Gastrocnemius medialis (tissue), 4 donors: ENCODE measurements at regions not wholly inside any gene's neighbourhood (a gene's known extent, or its start where the extent isn't known, plus 50 kb on each side); places are given as distances from the start of the nearest gene placed in this dataset.

Experiments used
- ATAC-seq, 2 donors: fragments of 150-250 bp; one replicate each; pipeline ENCODE4 v1.9.1; 2016
- DNase-seq, 2 donors: peaks; one replicate each; pipeline ENCODE4 v3.0.0-alpha.2; 2019
- H3K27ac ChIP-seq, 4 donors: fragments of 200-600 bp; sonication (generic); 1 replicate in 1 of 4; 2 replicates in 3 of 4; pipeline ENCODE4 v1.5.1; 2016 to 2018; ENCODE audit warnings: mild to moderate bottlenecking in 2 of 4, moderate library complexity in 1 of 4
- H3K27me3 ChIP-seq, 3 donors: fragments of 200-600 bp; sonication (generic) in 2 of 3; 1 replicate in 1 of 3; 2 replicates in 2 of 3; pipeline versions ENCODE4 v1.5.1 to v1.6.0; 2016 to 2019; ENCODE audit warnings: mild to moderate bottlenecking in 1 of 3, moderate library complexity in 1 of 3
- H3K36me3 ChIP-seq, 2 donors: fragments of 200-600 bp; sonication (generic) in 1 of 2; one replicate each; pipeline ENCODE4 v1.5.1; 2017 to 2018
- H3K4me1 ChIP-seq, 2 donors: fragments of 200-600 bp; sonication (generic) in 1 of 2; one replicate each; pipeline ENCODE4 v1.5.1; 2016 to 2017; ENCODE audit warnings: mild to moderate bottlenecking in 2 of 2
- H3K4me3 ChIP-seq, 4 donors: fragments of 200-600 bp; sonication (generic) in 3 of 4; 1 replicate in 1 of 4; 2 replicates in 3 of 4; pipeline ENCODE4 v1.5.1; 2016 to 2019; ENCODE audit warnings: mild to moderate bottlenecking in 2 of 4
- H3K9me3 ChIP-seq, 3 donors: fragments of 200-600 bp; sonication (generic) in 2 of 3; 1 replicate in 1 of 3; 2 replicates in 2 of 3; pipeline ENCODE4 v1.5.1; 2016 to 2019
- POLR2A ChIP-seq, 2 donors: fragments of 450-650 bp; IDR thresholded peaks; one replicate each; pipeline ENCODE4 v1.6.1; 2017; ENCODE audit warnings: antibody characterized with exemption in 2 of 2, mild to moderate bottlenecking in 2 of 2, moderate library complexity in 2 of 2
- in situ Hi-C, 4 donors: fragments of 200-750 bp; cut with MboI; loops; one replicate each; pipeline versions ENCODE4 v1.15.0 to v1.8.0; 2017; ENCODE audit warnings: low sequenced_read_pairs in 4 of 4
- intact Hi-C: fragments of 100-400 bp; cut with DNase I; formaldehyde crosslinking; loops from one replicate; pipeline ENCODE4 v1.15.1; 2023; ENCODE audit warnings: low total_unique reads
- TF ChIP-seq, protein P1 (sequence below), 5 experiments: fragments of 450-650 bp in 3 of 5; fragments of 200-600 bp in 2 of 5; sonication (generic) in 2 of 5; IDR thresholded peaks in 4 of 5; conservative IDR thresholded peaks in 1 of 5; 1 replicate in 4 of 5; 2 replicates in 1 of 5; pipeline ENCODE4 v1.5.1; 2016 to 2019; ENCODE audit warnings: antibody characterized with exemption in 5 of 5, mild to moderate bottlenecking in 3 of 5, moderate library complexity in 3 of 5

DNA sequence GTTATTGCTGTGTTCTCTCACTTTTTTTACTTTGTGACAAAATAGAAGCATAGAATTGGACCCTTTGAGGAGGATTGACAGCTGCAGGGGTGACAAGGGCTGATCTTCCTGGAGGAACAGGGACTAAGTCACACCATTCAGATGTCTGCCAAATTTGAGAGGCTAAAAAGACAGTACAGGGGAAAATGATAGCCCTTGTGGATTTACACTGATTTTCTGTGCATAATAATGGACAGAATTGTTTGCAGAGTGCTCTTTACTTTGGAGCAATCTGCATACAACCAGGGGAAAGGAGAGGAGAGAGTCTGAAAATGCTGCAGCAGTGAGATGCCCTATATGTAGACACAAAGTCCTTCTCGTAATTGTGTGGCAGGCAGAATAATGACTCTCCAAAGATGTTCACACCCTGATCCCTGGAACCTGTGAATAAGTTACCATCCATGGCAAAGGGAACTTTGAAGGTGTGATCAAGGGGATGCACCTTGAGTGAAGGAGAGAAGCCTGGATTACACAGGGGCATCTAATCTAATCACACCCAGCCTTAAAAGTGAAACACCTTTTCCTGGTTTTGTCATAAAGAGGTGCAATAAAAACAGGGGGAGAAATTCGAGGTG is 221.4 kb upstream of the CPHXL start:
- Histone ChIP-seq H3K36me3 (no peaks in the 10 kb centered on the region), H3K27me3 (no peaks in the 10 kb centered on the region), H3K4me3 (no peak overlapping the region), H3K4me1 (no peaks in the 10 kb centered on the region), H3K9me3 (no peaks in the 10 kb centered on the region), H3K27ac (no peak overlapping the region)
- no peak for ATAC-seq
- DNase-seq = no peak
- intact Hi-C loops (no loop called here), in situ Hi-C loops (no loop called here)
- TF ChIP-seq POLR2A (IDR thresholded peaks at IDR 0.05) = no peak
- TF ChIP-seq, protein P1, sequence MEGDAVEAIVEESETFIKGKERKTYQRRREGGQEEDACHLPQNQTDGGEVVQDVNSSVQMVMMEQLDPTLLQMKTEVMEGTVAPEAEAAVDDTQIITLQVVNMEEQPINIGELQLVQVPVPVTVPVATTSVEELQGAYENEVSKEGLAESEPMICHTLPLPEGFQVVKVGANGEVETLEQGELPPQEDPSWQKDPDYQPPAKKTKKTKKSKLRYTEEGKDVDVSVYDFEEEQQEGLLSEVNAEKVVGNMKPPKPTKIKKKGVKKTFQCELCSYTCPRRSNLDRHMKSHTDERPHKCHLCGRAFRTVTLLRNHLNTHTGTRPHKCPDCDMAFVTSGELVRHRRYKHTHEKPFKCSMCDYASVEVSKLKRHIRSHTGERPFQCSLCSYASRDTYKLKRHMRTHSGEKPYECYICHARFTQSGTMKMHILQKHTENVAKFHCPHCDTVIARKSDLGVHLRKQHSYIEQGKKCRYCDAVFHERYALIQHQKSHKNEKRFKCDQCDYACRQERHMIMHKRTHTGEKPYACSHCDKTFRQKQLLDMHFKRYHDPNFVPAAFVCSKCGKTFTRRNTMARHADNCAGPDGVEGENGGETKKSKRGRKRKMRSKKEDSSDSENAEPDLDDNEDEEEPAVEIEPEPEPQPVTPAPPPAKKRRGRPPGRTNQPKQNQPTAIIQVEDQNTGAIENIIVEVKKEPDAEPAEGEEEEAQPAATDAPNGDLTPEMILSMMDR (IDR thresholded peaks at IDR 0.05 in 4 of 5, conservative IDR thresholded peaks at IDR 0.05 in 1 of 5) = no peak

DNA sequence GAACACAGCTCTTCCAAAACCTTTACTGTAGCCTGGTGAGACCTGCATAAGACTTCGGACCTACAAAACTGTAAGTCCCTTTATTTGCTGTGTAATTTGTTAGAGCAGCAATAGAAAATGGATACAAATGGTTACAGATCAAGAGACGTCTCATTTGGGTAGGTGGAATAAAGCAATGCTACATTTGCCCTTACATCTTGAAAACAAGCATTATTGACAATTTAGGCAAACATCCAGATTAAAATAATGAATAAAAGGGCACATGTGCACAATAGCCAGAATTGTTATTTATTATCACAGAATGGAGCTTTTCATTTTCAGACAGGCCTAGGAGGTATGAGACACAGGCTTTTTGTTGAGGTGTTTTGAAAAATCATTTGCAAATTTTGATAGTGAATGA is 222.2 kb upstream of the CPHXL start:
- no peaks in the 10 kb centered on the region for H3K9me3 ChIP-seq
- no peaks in the 10 kb centered on the region for H3K27me3 ChIP-seq
- H3K27ac ChIP-seq = no peak overlapping the region
- no peak overlapping the region for H3K4me3 ChIP-seq
- in situ Hi-C loops (no loop called here), intact Hi-C loops (no loop called here)
- no peaks in the 10 kb centered on the region for H3K36me3 ChIP-seq
- TF ChIP-seq, protein P1 (IDR thresholded peaks at IDR 0.05 in 4 of 5, conservative IDR thresholded peaks at IDR 0.05 in 1 of 5) = no peak
- no peak for TF ChIP-seq POLR2A (IDR thresholded peaks at IDR 0.05)
- DNase-seq (no peak), ATAC-seq (no peak)
- H3K4me1 ChIP-seq = no peaks in the 10 kb centered on the region

DNA sequence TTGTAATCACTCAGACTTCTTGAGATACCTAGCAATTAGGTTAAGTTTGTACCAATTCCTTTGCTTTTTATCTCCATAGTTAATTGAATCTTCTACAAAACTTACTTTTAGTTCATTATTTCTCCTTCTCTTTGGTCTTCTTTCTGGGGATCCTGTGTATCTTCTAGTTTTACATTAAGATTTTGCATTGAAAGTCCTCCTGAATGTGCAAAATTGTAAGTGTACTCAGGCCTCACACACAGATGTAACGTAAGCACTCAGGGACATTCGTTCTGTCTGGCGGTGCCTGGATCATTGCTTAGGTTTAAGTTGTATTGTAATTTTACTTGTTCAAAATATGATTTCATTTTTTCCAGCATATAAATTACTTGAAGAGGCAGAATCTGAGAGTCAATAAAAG is 222.6 kb upstream of the CPHXL start:
- Histone ChIP-seq H3K36me3 (no peaks in the 10 kb centered on the region), H3K4me1 (no peaks in the 10 kb centered on the region), H3K9me3 (no peaks in the 10 kb centered on the region), H3K4me3 (no peak overlapping the region), H3K27me3 (no peaks in the 10 kb centered on the region), H3K27ac (no peak overlapping the region)
- TF ChIP-seq, protein P1 (IDR thresholded peaks at IDR 0.05 in 4 of 5, conservative IDR thresholded peaks at IDR 0.05 in 1 of 5) = no peak
- no peak for TF ChIP-seq POLR2A (IDR thresholded peaks at IDR 0.05)
- in situ Hi-C loops (no loop called here), intact Hi-C loops (no loop called here)
- ATAC-seq (no peak), DNase-seq (no peak)

DNA sequence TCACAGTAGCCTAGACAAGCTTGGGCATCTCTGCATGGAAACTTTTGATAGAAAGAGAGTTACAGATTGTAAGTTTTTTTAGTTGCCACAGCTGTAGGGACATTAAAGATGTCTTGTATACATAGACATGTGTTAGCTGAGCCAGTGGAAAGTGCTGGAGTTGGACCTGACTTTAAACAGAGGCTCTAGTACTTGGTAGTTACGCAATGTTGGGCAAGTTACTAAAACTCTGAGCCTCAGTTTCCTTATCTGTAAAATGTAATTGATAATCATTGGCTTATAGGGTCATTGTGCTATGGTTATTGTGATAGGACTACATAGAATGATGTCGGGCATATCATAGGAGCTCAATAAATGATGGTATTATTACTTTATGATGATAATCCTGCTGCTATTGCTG is 225.8 kb upstream of the CPHXL start:
- in situ Hi-C loops = no loop called here

More for the DNA sequence above, 225.8 kb upstream of the CPHXL start:
- no peaks in the 10 kb centered on the region for H3K27me3 ChIP-seq
- intact Hi-C loops = no loop called here
- H3K27ac ChIP-seq = no peak overlapping the region
- H3K4me3 ChIP-seq = no peak overlapping the region
- no peaks in the 10 kb centered on the region for H3K4me1 ChIP-seq
- no peak for DNase-seq
- no peak for TF ChIP-seq POLR2A (IDR thresholded peaks at IDR 0.05)
- TF ChIP-seq, protein P1 (IDR thresholded peaks at IDR 0.05 in 4 of 5, conservative IDR thresholded peaks at IDR 0.05 in 1 of 5) = no peak
- no peaks in the 10 kb centered on the region for H3K36me3 ChIP-seq
- no peak for ATAC-seq
- H3K9me3 ChIP-seq = no peaks in the 10 kb centered on the region
